GM10248 (cell line): ENCODE measurements at regions not wholly inside any gene's neighbourhood (a gene's known extent, or its start where the extent isn't known, plus 50 kb on each side); places are given as distances from the start of the nearest gene placed in this dataset.

Experiments
- CTCF ChIA-PET: fragments of 300-600 bp; sonication (Branson Sonifier 250); formaldehyde crosslinking; extraction: SDS; loops from one replicate; lab custom pipeline; 2021; ENCODE audit warnings: antibody characterized with exemption; lab: Yijun Ruan, JAX
- POLR2A ChIA-PET: fragments of 350-650 bp; sonication (Branson Sonifier 250); formaldehyde crosslinking; extraction: SDS; loops from one replicate; lab custom pipeline; 2020; ENCODE audit warnings: antibody characterized with exemption; lab: Yijun Ruan, JAX
- DNase-seq: peaks from one replicate; pipeline ENCODE4 v3.0.0; 2012; ENCODE audit errors: extremely low spot score
- CTCF ChIP-seq: IDR thresholded peaks from 2 replicates; pipeline ENCODE4 v1.5.1; 2012; ENCODE audit warnings: mild to moderate bottlenecking, low read depth; ENCODE audit errors: extremely low read depth, missing control alignments, control extremely low read depth

- no peak for TF ChIP-seq CTCF
- CTCF ChIA-PET, result interaction anchor here (1.0 to 1.6 kb wide), 2 partner anchors 15 to 30 kb away, joined by 3 to 7 read pairs; no protein-coding TSS in a partner anchor
- POLR2A ChIA-PET, result no interaction called here
- DNase-seq, result no peak
Observed at GRCh38 chr11:97201743-97202612, 812.2 kb downstream of the JRKL start.

- CTCF ChIA-PET, result interaction anchor here (1.6 kb wide), 1 partner anchor 14 kb away, joined by 7 read pairs; no protein-coding TSS in a partner anchor
- DNase-seq, result no peak
- POLR2A ChIA-PET, result no interaction called here
- no peak for TF ChIP-seq CTCF
Observed at GRCh38 chr11:97202613-97203292, 812.9 kb downstream of the JRKL start.

GRCh38 chr11:97218011-97218410, 828.2 kb downstream of the JRKL start:
- CTCF ChIA-PET, result interaction anchor here (2.5 kb wide), 1 partner anchor 16 kb away, joined by 7 read pairs; no protein-coding TSS in a partner anchor

GRCh38 chr11:97223647-97224046, 833.8 kb downstream of the JRKL start:
- POLR2A ChIA-PET, result no interaction called here
- DNase-seq, result no peak
- CTCF ChIA-PET, result interaction anchor here (1.4 kb wide), 1 partner anchor 57 kb away, joined by 3 read pairs; no protein-coding TSS in a partner anchor
- no peak for TF ChIP-seq CTCF

More at GRCh38 chr11:97218011-97218410, 828.2 kb downstream of the JRKL start:
- POLR2A ChIA-PET, result no interaction called here
- no peak for TF ChIP-seq CTCF
- DNase-seq, result no peak

GRCh38 chr11:97224396-97224795, 834.6 kb downstream of the JRKL start:
- DNase-seq, result no peak
- no peak for TF ChIP-seq CTCF
- CTCF ChIA-PET, result interaction anchor here (1.4 kb wide), 1 partner anchor 57 kb away, joined by 3 read pairs; no protein-coding TSS in a partner anchor
- POLR2A ChIA-PET, result no interaction called here

- no peak for DNase-seq
- TF ChIP-seq CTCF, result no peak
- CTCF ChIA-PET, result interaction anchor here (1.5 kb wide), 1 partner anchor 9 kb away, joined by 5 read pairs; no protein-coding TSS in a partner anchor
- POLR2A ChIA-PET, result no interaction called here
Observed at GRCh38 chr11:97225794-97226193, 836.0 kb downstream of the JRKL start.
